Uterus (tissue), 2 donors: ENCODE measurements at regions not wholly inside any gene's neighbourhood (a gene's known extent, or its start where the extent isn't known, plus 50 kb on each side); places are given as distances from the start of the nearest gene placed in this dataset.

ENCODE experiments used
- POLR2A ChIP-seq, 2 donors: fragments of 450-650 bp; IDR thresholded peaks; one replicate each; pipeline ENCODE4 v1.6.1; 2016; ENCODE audit warnings: antibody characterized with exemption in 2 of 2, mild to moderate bottlenecking in 1 of 2, moderate library complexity in 1 of 2
- TF ChIP-seq, protein P1 (sequence below), 4 experiments: fragments of 200-600 bp in 2 of 4; fragments of 450-650 bp in 2 of 4; sonication (generic) in 2 of 4; IDR thresholded peaks; one replicate each; pipeline ENCODE4 v1.5.1; 2016 to 2019; ENCODE audit warnings: antibody characterized with exemption in 4 of 4, mild to moderate bottlenecking in 2 of 4, moderate library complexity in 1 of 4

DNA sequence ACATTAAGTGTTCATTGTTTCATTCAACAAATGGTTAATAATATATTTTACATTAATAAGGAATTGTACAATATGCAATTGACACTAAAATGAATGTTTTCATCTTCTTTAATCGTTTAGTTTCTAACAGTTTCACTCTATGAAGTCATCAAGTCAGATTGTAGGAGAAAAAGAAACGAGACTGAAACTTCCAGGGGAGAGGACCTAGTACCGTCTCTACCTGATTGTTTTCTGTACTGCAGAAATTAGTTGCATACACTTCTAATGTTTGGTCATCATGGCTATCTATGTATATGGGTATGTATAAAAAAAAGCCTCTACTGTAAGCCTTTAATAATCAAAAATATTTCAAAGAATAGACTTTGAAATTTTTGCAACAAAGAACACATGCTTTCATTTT, 1350.9 kb downstream of the ARAP2 start:
- TF ChIP-seq, protein P1, sequence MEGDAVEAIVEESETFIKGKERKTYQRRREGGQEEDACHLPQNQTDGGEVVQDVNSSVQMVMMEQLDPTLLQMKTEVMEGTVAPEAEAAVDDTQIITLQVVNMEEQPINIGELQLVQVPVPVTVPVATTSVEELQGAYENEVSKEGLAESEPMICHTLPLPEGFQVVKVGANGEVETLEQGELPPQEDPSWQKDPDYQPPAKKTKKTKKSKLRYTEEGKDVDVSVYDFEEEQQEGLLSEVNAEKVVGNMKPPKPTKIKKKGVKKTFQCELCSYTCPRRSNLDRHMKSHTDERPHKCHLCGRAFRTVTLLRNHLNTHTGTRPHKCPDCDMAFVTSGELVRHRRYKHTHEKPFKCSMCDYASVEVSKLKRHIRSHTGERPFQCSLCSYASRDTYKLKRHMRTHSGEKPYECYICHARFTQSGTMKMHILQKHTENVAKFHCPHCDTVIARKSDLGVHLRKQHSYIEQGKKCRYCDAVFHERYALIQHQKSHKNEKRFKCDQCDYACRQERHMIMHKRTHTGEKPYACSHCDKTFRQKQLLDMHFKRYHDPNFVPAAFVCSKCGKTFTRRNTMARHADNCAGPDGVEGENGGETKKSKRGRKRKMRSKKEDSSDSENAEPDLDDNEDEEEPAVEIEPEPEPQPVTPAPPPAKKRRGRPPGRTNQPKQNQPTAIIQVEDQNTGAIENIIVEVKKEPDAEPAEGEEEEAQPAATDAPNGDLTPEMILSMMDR (IDR thresholded peaks at IDR 0.05) = no peak
- no peak for TF ChIP-seq POLR2A (IDR thresholded peaks at IDR 0.05)
